ENCODE measurements at regions not wholly inside any gene's neighbourhood (a gene's known extent, or its start where the extent isn't known, plus 50 kb on each side); places are given as distances from the start of the nearest gene placed in this dataset.
"Not testable (repeated sequence)": the region's sequence is repeated elsewhere in the genome, so short reads cannot be mapped to it uniquely, and the experiment has no call there.

GRCh38 chrX:555725-556666 lies 74.6 kb upstream of the SHOX start:
- Histone ChIP-seq H3K9me3 (ENCODE audit: low read length) (no peaks in the 10 kb centered on the region), H3K27me3 (ENCODE audit: insufficient read depth, low read length) (no peaks in the 10 kb centered on the region), H3K4me3 (ENCODE audit: low read length) (no peak overlapping the region), H2AFZ (ENCODE audit: low read depth, low read length) (no peak overlapping the region), H3K36me3 (ENCODE audit: insufficient read depth, low read length) (no peaks in the 10 kb centered on the region), H3K4me1 (ENCODE audit: insufficient read depth, low read length) (no peaks in the 10 kb centered on the region)

DNA sequence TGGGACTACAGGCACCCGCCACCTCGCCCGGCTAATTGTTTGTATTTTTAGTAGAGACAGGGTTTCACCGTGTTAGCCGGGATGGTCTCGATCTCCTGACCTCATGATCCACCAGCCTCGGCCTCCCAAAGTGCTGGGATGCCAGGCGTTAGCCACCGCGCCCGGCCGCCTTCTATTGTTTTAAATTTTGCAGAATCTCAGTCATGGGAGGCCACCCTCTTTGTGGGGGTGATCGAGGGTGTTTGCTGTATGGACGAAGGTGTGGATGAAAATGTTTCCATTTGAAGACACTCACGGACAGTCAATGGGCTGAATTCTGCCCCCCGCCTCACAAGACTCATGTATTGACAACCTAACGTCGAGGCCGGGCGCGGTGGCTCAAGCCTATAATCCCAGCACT lies 73.0 kb upstream of the SHOX start:
- not testable (repeated sequence) for H2AFZ ChIP-seq (ENCODE audit: low read depth, low read length); H3K4me3 ChIP-seq (ENCODE audit: low read length); H3K9me3 ChIP-seq (ENCODE audit: low read length); H3K4me1 ChIP-seq (ENCODE audit: insufficient read depth, low read length); H3K36me3 ChIP-seq (ENCODE audit: insufficient read depth, low read length); H3K27me3 ChIP-seq (ENCODE audit: insufficient read depth, low read length)

DNA sequence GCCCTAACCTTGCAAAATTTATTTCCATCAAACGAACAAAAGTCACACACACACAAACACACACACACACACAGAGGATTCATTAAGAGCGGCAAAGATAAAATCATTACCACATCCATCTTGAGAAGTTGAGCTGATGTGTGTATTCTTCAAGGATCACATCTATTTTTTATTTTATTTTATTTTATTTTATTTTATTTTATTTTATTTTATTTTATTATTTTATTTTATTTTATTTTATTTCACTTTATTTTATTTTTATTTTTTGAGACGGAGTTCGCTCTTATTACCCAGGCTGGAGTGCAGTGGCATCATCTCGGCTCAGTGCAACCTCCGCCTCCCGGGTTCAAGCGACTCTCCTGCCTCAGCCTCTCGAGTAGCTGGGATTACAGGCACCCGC lies 71.3 kb upstream of the SHOX start:
- H3K27me3 ChIP-seq (ENCODE audit: insufficient read depth, low read length); H3K36me3 ChIP-seq (ENCODE audit: insufficient read depth, low read length); H2AFZ ChIP-seq (ENCODE audit: low read depth, low read length); H3K4me1 ChIP-seq (ENCODE audit: insufficient read depth, low read length); H3K9me3 ChIP-seq (ENCODE audit: low read length); H3K4me3 ChIP-seq (ENCODE audit: low read length): not testable (repeated sequence)

- Histone ChIP-seq H3K27me3 (ENCODE audit: insufficient read depth, low read length) (no peaks in the 10 kb centered on the region), H2AFZ (ENCODE audit: low read depth, low read length) (no peak overlapping the region), H3K4me3 (ENCODE audit: low read length) (no peak overlapping the region), H3K9me3 (ENCODE audit: low read length) (no peaks in the 10 kb centered on the region), H3K4me1 (ENCODE audit: insufficient read depth, low read length) (no peaks in the 10 kb centered on the region), H3K36me3 (ENCODE audit: insufficient read depth, low read length) (no peaks in the 10 kb centered on the region)
These were observed 62.7 kb upstream of the SHOX start for GRCh38 chrX:567891-568290.

DNA sequence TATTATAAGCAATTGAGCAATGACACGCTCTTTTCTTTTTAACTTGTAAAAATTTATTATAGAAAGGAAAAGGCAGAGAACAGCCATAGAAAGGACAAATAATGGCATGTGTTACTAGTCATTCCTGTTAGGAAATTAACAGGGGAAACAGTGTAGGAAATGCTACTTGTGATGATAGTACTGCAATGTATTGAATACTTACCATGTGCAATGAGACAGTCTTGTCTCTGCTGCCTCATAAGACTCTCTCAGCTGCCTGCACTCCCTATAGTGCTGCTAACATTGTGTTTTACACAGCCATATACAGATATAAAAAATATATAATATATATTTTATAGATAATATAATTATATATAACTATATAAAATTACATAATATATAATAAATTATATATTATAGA lies 62.3 kb upstream of the SHOX start:
- H3K4me3 ChIP-seq (ENCODE audit: low read length), result no peak overlapping the region
- H3K36me3 ChIP-seq (ENCODE audit: insufficient read depth, low read length), result no peaks in the 10 kb centered on the region
- no peaks in the 10 kb centered on the region for H3K27me3 ChIP-seq (ENCODE audit: insufficient read depth, low read length)
- no peak overlapping the region for H2AFZ ChIP-seq (ENCODE audit: low read depth, low read length)
- H3K9me3 ChIP-seq (ENCODE audit: low read length), result no peaks in the 10 kb centered on the region
- no peaks in the 10 kb centered on the region for H3K4me1 ChIP-seq (ENCODE audit: insufficient read depth, low read length)

DNA sequence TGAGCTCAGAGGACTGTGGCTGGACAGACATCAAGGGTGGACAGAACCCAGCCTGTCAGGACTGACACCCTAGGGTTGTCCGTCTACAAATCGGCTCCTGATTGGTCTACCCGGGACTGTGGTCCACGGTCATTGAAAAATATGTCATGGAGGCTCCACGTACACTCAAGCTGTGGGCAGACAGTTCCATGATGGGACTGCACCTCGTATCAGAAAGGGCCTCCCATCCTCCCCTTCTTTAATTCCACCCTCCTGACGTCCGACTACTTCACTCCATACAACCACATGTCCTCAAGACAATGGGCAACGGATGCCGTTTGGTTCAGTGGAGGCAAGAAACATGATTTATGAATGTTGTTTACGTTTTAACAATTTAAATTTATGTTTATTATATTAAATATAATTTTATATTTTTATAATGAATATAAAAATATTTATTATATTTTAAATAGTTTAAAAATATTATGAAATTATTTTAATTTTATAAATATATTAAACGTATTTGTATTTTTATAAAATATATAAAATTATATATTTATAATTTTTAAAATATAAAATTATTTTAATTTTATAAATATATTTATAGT lies 58.0 kb upstream of the SHOX start:
- no peaks in the 10 kb centered on the region for H3K4me1 ChIP-seq (ENCODE audit: insufficient read depth, low read length)
- no peak overlapping the region for H3K4me3 ChIP-seq (ENCODE audit: low read length)
- H3K36me3 ChIP-seq (ENCODE audit: insufficient read depth, low read length), result no peaks in the 10 kb centered on the region
- no peaks in the 10 kb centered on the region for H3K27me3 ChIP-seq (ENCODE audit: insufficient read depth, low read length)
- H2AFZ ChIP-seq (ENCODE audit: low read depth, low read length), result no peak overlapping the region
- no peaks in the 10 kb centered on the region for H3K9me3 ChIP-seq (ENCODE audit: low read length)

DNA sequence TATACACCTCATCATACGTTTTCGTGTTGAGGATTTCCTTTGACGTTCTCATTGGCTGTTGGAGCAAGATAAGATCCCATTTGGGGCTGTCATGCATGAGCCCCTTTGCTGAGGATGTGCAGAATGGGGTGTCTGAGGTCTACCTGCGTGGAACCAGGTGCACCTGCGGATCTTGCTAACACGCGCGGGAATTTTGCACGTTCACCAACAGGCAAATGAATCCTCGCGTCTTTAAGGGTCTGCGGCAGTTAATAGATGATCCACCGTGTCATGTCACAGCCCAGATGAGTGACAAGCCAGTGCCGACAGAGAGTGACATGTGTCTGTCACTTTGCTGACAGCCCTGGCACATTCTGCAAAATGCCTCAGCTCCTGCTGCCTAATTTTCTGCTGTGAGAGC lies 56.3 kb upstream of the SHOX start:
- Histone ChIP-seq H3K4me3 (ENCODE audit: low read length) (no peak overlapping the region), H3K4me1 (ENCODE audit: insufficient read depth, low read length) (no peaks in the 10 kb centered on the region), H3K27me3 (ENCODE audit: insufficient read depth, low read length) (no peaks in the 10 kb centered on the region), H3K9me3 (ENCODE audit: low read length) (no peaks in the 10 kb centered on the region), H3K36me3 (ENCODE audit: insufficient read depth, low read length) (no peaks in the 10 kb centered on the region), H2AFZ (ENCODE audit: low read depth, low read length) (no peak overlapping the region)

DNA sequence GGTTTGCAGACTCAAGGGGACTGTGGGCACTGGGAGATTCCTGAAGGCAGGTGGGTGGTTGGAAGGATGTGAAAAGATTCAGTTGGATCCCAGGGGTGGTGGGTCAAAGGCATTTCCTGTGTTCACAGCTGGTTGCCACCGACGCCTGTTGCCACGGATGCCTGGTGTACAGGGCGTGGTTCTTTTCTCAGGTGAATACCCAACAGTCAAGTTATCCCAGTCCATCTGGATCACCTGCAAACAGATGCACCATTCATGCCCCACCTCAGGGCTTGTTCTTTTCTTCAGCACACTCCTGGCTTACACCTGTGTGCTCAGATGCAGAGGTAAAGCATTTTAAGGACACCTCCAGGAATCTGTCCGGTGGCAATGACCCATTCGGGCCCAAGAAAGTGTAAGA lies 55.8 kb upstream of the SHOX start:
- Histone ChIP-seq H3K36me3 (ENCODE audit: insufficient read depth, low read length) (no peaks in the 10 kb centered on the region), H3K4me3 (ENCODE audit: low read length) (no peak overlapping the region), H2AFZ (ENCODE audit: low read depth, low read length) (no peak overlapping the region)

DNA sequence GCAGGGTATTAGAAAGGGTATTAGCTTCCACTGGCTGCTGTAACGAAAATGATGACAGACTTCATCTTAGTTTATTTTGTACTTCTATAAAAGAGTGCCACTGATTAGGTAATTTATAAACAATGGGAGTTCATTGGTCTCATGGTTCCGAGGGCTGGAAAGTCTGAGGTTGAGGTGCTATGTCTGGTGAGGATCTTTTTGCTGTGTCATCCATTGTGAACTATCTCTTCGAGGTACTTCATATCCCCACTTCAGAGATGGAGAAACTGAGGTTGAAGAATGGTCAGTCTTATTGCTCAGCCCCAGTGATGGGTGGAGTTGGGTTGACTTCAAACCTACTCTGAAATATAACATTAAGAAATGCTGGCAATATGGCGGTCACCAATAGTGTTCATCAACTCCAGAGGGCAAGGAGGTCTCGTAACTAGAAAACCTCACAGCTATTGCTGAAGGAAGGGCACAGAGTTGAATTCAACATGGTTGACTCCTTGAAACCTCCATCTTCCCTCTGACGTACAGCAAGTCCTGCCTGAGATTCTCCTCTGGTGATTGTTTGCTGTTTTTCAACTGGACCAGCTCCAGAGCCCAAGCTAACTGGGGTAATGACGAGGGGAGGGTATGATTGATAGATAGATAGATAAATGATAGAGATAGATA lies 53.6 kb upstream of the SHOX start:
- H3K27me3 ChIP-seq (ENCODE audit: insufficient read depth, low read length), result no peaks in the 10 kb centered on the region
- H2AFZ ChIP-seq (ENCODE audit: low read depth, low read length), result no peak overlapping the region
- H3K4me1 ChIP-seq (ENCODE audit: insufficient read depth, low read length), result no peaks in the 10 kb centered on the region
- no peaks in the 10 kb centered on the region for H3K9me3 ChIP-seq (ENCODE audit: low read length)
- H3K36me3 ChIP-seq (ENCODE audit: insufficient read depth, low read length), result no peaks in the 10 kb centered on the region
- no peak overlapping the region for H3K4me3 ChIP-seq (ENCODE audit: low read length)

More for the DNA sequence above, 55.8 kb upstream of the SHOX start:
- H3K9me3 ChIP-seq (ENCODE audit: low read length), result no peaks in the 10 kb centered on the region
- no peaks in the 10 kb centered on the region for H3K4me1 ChIP-seq (ENCODE audit: insufficient read depth, low read length)
- no peaks in the 10 kb centered on the region for H3K27me3 ChIP-seq (ENCODE audit: insufficient read depth, low read length)

DNA sequence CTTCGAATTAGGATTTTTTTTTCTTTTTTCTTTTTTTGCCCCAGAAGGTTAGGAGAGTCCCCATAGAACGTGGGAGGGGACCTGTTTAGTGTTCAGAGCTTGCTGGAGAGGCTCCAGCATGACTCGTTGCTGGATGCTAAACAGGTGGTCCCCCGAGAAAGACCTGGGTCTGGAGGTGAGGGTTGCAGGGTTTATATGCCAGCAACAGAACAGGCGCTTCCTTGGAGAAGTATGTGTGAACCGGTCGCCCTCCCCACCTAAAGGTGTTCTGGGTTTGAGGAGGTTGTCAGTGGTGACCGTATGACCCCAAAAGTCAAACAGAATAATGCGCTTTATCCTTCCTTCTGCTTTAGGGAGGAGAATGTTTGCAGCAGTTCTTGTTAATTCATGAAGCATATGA lies 52.1 kb upstream of the SHOX start:
- no peaks in the 10 kb centered on the region for H3K36me3 ChIP-seq (ENCODE audit: insufficient read depth, low read length)
- no peaks in the 10 kb centered on the region for H3K9me3 ChIP-seq (ENCODE audit: low read length)
- no peak overlapping the region for H2AFZ ChIP-seq (ENCODE audit: low read depth, low read length)
- H3K4me1 ChIP-seq (ENCODE audit: insufficient read depth, low read length), result no peaks in the 10 kb centered on the region
- no peak overlapping the region for H3K4me3 ChIP-seq (ENCODE audit: low read length)
- H3K27me3 ChIP-seq (ENCODE audit: insufficient read depth, low read length), result no peaks in the 10 kb centered on the region

GRCh38 chrX:580030-580429 lies 50.6 kb upstream of the SHOX start:
- no peaks in the 10 kb centered on the region for H3K36me3 ChIP-seq (ENCODE audit: insufficient read depth, low read length)
- H3K4me3 ChIP-seq (ENCODE audit: low read length), result no peak overlapping the region
- H3K27me3 ChIP-seq (ENCODE audit: insufficient read depth, low read length), result peaks cover 3% of the 10 kb centered on the region
- no peaks in the 10 kb centered on the region for H3K9me3 ChIP-seq (ENCODE audit: low read length)
- H2AFZ ChIP-seq (ENCODE audit: low read depth, low read length), result no peak overlapping the region
- no peaks in the 10 kb centered on the region for H3K4me1 ChIP-seq (ENCODE audit: insufficient read depth, low read length)
